ENCODE measurements at regions not wholly inside any gene's neighbourhood (a gene's known extent, or its start where the extent isn't known, plus 50 kb on each side); places are given as distances from the start of the nearest gene placed in this dataset.

DNA sequence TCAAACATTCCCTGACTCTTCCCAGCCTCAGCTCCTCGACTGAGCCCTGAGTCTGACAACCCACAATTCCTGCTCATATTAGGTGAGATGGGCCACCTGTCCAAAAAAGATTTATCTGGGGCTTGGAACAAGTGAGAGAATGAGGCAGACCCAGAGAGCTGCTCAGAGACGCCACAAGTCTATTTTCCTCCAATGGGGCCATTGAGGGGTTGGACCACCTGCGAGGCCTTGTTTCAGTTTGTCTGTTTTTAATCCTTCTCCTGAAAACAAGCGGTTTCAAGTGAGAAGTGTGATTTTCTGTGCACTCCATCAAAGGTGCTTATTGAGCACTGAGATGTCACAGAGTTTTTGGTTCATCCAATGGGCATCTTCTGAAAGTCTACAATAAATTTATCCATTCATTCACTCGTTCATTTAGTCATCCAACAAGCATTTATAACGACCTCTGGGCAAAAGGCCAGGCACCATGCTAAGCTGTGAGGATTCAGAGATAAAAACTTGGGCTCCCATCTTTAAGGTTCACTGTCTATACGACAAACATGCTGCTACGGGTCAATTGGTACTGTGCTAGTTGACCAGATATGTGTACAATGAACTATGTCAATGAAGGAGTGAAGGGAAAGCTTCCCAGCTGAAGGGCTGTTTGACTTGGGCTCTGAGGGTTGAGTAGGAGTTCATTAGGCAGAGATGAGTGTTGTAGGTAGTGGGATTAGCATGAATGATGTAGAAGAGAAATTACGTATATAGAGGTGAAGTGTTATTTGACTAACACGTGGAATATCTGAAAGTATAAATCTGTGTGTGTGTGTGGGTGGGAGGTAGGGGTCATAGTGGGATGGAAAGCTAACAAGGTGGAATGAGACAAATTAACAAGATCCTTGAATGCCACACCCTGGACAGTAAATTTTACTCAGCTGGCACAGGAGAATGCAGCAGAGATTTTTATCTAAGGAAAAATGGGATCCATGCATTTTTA lies 168.9 kb downstream of the MIAT start:
- Histone ChIP-seq H3K4me1 (no peaks in the 10 kb centered on the region), H3K36me3 (no peaks in the 10 kb centered on the region), H3K4me3 (no peak overlapping the region), H3K9me3 (no peaks in the 10 kb centered on the region), H3K27me3 (no peaks in the 10 kb centered on the region), H3K27ac (no peak overlapping the region)
- TF ChIP-seq, protein P1, sequence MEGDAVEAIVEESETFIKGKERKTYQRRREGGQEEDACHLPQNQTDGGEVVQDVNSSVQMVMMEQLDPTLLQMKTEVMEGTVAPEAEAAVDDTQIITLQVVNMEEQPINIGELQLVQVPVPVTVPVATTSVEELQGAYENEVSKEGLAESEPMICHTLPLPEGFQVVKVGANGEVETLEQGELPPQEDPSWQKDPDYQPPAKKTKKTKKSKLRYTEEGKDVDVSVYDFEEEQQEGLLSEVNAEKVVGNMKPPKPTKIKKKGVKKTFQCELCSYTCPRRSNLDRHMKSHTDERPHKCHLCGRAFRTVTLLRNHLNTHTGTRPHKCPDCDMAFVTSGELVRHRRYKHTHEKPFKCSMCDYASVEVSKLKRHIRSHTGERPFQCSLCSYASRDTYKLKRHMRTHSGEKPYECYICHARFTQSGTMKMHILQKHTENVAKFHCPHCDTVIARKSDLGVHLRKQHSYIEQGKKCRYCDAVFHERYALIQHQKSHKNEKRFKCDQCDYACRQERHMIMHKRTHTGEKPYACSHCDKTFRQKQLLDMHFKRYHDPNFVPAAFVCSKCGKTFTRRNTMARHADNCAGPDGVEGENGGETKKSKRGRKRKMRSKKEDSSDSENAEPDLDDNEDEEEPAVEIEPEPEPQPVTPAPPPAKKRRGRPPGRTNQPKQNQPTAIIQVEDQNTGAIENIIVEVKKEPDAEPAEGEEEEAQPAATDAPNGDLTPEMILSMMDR (IDR thresholded peaks at IDR 0.05), result no peak
- intact Hi-C loops (cut with DNase I), result no loop called here
- no peak for ATAC-seq
- no peak for DNase-seq

- TF ChIP-seq, protein P1 (IDR thresholded peaks at IDR 0.05), result no peak
- intact Hi-C loops (cut with DNase I), result no loop called here
- H3K4me1 ChIP-seq, result no peaks in the 10 kb centered on the region
- H3K9me3 ChIP-seq, result no peaks in the 10 kb centered on the region
- H3K27ac ChIP-seq, result no peak overlapping the region
- H3K36me3 ChIP-seq, result no peaks in the 10 kb centered on the region
- H3K4me3 ChIP-seq, result no peak overlapping the region
- DNase-seq, result no peak
- no peak for ATAC-seq
- no peaks in the 10 kb centered on the region for H3K27me3 ChIP-seq
Measured at GRCh38 chr22:26827611-26828010, 170.2 kb downstream of the MIAT start.

- Histone ChIP-seq H3K27ac (no peak overlapping the region), H3K27me3 (no peaks in the 10 kb centered on the region), H3K9me3 (no peaks in the 10 kb centered on the region), H3K4me3 (no peak overlapping the region), H3K4me1 (no peaks in the 10 kb centered on the region), H3K36me3 (no peaks in the 10 kb centered on the region)
- DNase-seq (no peak), ATAC-seq (no peak)
- intact Hi-C loops (cut with DNase I), result no loop called here
- TF ChIP-seq, protein P1 (IDR thresholded peaks at IDR 0.05), result no peak
Measured at GRCh38 chr22:26828311-26828710, 170.9 kb downstream of the MIAT start.

GRCh38 chr22:26830837-26831236 lies 173.4 kb downstream of the MIAT start:
- H3K4me3 ChIP-seq, result no peak overlapping the region
- TF ChIP-seq, protein P1 (IDR thresholded peaks at IDR 0.05), result no peak
- H3K27me3 ChIP-seq, result no peaks in the 10 kb centered on the region
- DNase-seq, result no peak
- H3K27ac ChIP-seq, result no peak overlapping the region
- H3K4me1 ChIP-seq, result no peaks in the 10 kb centered on the region
- intact Hi-C loops (cut with DNase I), result no loop called here
- H3K36me3 ChIP-seq, result no peaks in the 10 kb centered on the region
- H3K9me3 ChIP-seq, result no peaks in the 10 kb centered on the region
- ATAC-seq, result no peak

DNA sequence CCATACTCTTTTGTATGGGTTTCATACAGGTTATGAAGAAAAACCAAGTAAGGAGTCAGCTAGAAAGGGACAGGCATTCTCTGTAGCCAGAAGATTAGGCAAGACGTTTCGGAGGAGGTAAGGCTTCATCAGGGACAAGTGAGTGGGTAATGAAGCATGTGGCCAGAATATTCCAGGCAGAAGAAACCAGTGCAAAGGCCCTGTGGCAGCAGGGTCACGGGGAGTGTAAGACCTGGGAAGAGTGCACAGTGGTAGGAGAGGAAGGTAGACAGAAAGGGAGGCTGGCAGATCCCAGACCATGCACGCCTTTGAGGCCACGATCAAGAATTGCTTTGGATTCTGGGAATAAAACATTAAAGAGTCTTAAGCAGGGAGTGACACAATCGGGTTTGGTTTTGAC lies 177.6 kb downstream of the MIAT start:
- H3K27ac ChIP-seq, result no peak overlapping the region
- DNase-seq, result no peak
- no peaks in the 10 kb centered on the region for H3K27me3 ChIP-seq
- TF ChIP-seq, protein P1 (IDR thresholded peaks at IDR 0.05), result no peak
- H3K9me3 ChIP-seq, result no peaks in the 10 kb centered on the region
- no peaks in the 10 kb centered on the region for H3K36me3 ChIP-seq
- no peak for ATAC-seq
- no peaks in the 10 kb centered on the region for H3K4me1 ChIP-seq
- intact Hi-C loops (cut with DNase I), result no loop called here
- H3K4me3 ChIP-seq, result no peak overlapping the region
